Fibroblast of the aortic adventitia (primary cell): ENCODE measurements at regions not wholly inside any gene's neighbourhood (a gene's known extent, or its start where the extent isn't known, plus 50 kb on each side); places are given as distances from the start of the nearest gene placed in this dataset.
"Not testable (repeated sequence)": the region's sequence is repeated elsewhere in the genome, so short reads cannot be mapped to it uniquely, and the experiment has no call there.

Experiments
- DNase-seq: peaks from one replicate; pipeline ENCODE4 v3.0.0-alpha.2; 2010; ENCODE audit warnings: low read depth
- H3K4me3 ChIP-seq: 2 replicates; pipeline ENCODE4 v1.5.1; 2011; ENCODE audit warnings: low read depth, mild to moderate bottlenecking, control low read depth, low read length, moderate library complexity
- TF ChIP-seq, protein P1 (sequence below): IDR thresholded peaks from 2 replicates; pipeline ENCODE4 v1.5.1; 2011; ENCODE audit warnings: mild to moderate bottlenecking, low read length, control low read depth, inconsistent platforms; ENCODE audit not compliant: insufficient read depth

DNA sequence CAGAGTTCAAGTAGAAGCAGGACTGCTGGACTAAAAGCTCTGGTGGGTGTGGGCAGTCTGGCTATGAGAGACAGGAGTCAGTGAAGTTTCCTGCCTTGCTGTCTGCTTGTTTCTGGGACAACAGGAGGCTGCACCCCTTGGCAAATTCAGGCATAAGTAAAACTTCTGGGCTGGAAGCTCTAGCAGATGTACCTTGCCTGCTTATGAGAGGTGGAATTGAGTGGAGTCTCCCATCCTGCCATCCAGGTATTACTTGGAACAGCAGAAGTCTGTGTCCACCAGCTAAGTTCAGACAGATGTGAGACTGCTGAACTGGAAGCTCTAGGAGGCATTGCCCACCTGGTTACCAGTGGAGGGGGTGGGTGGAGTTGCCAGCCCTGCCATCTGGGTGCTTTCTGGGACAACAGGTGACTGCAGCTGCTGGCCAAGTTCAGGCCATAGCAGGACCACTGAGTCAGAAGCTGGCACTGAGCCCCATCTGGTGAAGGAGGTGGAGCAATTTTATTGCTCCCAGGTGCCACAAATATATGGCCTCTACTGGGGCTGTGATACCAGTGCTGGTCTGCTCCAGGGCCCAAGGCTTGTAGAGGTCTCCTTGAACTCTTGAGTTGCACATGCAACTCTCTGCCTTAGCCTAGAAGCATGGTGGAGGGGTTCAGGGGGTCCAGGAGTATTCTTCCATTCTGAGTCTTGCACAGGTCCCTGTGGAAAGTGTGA, 199.4 kb upstream of the FN1 start:
- TF ChIP-seq, protein P1, sequence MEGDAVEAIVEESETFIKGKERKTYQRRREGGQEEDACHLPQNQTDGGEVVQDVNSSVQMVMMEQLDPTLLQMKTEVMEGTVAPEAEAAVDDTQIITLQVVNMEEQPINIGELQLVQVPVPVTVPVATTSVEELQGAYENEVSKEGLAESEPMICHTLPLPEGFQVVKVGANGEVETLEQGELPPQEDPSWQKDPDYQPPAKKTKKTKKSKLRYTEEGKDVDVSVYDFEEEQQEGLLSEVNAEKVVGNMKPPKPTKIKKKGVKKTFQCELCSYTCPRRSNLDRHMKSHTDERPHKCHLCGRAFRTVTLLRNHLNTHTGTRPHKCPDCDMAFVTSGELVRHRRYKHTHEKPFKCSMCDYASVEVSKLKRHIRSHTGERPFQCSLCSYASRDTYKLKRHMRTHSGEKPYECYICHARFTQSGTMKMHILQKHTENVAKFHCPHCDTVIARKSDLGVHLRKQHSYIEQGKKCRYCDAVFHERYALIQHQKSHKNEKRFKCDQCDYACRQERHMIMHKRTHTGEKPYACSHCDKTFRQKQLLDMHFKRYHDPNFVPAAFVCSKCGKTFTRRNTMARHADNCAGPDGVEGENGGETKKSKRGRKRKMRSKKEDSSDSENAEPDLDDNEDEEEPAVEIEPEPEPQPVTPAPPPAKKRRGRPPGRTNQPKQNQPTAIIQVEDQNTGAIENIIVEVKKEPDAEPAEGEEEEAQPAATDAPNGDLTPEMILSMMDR = no peak
- no peak for DNase-seq

DNA sequence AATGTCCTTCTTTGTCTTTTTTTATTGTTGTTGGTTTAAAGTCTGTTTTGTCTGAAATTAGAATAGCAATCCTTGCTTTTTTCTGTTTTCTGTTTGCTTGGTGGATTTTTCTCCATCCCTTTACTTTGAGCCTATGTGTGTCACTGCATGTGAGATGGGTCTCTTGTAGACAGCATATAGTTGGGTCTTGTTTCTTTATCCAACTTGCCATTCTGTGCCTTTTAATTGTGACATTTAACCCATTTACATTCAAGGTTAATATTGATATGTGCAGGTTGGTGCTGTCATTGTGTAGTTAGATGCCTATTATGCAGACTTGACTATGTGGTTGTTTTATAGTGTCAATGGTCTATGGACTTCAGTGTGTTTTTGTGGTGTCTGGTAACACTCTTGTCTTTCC, 197.5 kb upstream of the FN1 start:
- no peak overlapping the region for H3K4me3 ChIP-seq
- DNase-seq = no peak
- TF ChIP-seq, protein P1 = no peak

More for the DNA sequence above, 199.4 kb upstream of the FN1 start:
- H3K4me3 ChIP-seq = no peak overlapping the region

DNA sequence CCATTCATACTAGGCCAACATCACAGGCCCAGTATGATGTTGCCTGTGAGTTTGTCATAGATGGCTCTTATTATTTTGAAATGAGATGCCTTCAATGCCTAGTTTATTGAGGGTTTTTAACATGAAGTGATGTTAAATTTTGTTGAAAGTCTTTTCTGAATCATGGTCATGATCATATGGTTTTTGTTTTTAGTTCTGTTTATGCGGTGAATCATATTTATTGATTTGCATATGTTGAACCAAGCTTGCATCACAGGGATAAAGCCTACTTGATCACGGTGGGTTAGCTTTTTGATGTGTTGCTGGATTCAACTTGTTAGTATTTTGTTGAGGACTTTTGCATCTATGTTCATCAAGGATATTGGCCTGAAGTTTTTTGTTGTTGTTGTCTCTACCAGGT, 195.8 kb upstream of the FN1 start:
- TF ChIP-seq, protein P1 = no peak
- DNase-seq = no peak
- no peak overlapping the region for H3K4me3 ChIP-seq

DNA sequence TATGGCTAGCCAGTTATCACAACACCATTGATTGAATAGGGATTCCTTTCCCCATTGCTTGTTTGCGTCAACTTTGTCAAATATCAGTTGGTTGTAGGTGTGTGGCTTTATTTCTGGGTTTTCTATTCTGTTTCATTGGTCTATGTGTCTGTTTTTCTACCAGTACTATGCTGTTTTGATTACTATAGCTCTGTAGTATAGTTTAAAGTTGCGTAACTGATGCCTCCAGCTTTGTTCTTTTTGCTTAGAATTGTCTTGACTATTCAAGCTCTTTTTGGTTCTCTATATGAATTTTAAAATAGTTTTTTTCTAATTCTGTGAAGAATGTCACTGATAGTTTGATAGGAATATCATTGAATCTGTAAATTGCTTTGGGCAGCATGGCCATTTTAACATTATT, 194.9 kb upstream of the FN1 start:
- not testable (repeated sequence) for DNase-seq, H3K4me3 ChIP-seq

DNA sequence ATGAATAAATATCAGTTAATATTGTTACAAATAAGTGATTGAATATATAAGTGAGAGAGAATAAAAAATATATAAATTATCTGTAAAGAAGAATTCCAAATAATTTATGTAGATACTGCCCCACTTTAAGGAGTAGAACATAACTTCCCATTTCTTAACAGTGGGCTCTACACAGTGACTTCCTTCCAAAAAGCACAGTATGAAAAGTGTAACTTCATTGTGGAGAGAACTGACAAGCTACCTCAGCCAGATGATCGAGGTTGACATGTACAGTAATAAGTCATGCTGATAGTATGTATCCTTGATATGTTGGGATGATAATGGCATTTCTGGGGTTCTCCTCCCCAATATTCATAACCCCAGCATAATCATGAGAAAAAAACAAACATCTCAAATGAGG, 191.9 kb upstream of the FN1 start:
- TF ChIP-seq, protein P1 = no peak
- H3K4me3 ChIP-seq = no peak overlapping the region

DNA sequence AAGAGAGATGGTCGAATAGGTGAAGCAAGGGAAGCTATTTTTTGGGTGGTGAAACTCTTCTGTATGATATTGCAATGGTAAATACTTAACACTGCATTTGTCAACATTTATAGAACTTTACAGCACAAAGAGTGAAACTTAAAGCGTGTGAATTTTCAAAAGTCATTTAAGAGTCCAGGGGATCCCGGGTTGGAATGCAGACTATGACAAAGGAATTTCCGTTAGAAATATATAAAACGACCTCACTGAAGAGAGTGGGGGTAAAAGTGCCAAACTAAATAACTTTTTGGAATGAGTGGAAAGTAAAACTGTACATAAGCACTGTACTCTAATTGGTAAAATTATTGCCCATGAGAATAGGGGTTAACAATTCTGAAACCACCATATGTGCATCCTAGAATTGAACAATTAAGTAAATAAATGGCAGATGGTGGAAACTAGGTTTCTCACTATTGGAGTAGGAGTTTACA, 191.0 kb upstream of the FN1 start:
- H3K4me3 ChIP-seq = no peak overlapping the region
- TF ChIP-seq, protein P1 = no peak
- DNase-seq = no peak

More for the DNA sequence above, 191.9 kb upstream of the FN1 start:
- no peak for DNase-seq

DNA sequence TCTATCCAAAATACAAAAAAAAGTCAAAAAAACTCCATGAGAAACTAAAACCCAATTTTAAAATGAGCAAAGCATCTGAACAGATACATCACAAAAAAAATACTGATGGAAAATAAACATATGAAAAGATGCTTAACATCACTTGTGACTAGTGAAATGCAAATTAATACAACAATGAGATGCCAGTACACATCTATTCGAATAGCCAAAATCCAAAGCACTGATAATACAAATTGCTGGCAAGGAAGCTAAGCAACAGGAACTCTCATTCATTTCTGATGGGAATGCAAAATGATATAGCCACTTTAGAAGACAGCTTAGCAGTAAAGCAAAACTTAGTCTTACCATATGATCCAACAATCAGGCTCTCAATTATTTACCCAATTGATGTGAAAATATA, 190.2 kb upstream of the FN1 start:
- TF ChIP-seq, protein P1 = no peak
- no peak for DNase-seq
- no peak overlapping the region for H3K4me3 ChIP-seq
